GM10248 (cell line): ENCODE measurements at regions not wholly inside any gene's neighbourhood (a gene's known extent, or its start where the extent isn't known, plus 50 kb on each side); places are given as distances from the start of the nearest gene placed in this dataset.

ENCODE experiments used
- CTCF ChIA-PET: fragments of 300-600 bp; sonication (Branson Sonifier 250); formaldehyde crosslinking; extraction: SDS; loops from one replicate; lab custom pipeline; 2021; ENCODE audit warnings: antibody characterized with exemption; lab: Yijun Ruan, JAX
- POLR2A ChIA-PET: fragments of 350-650 bp; sonication (Branson Sonifier 250); formaldehyde crosslinking; extraction: SDS; loops from one replicate; lab custom pipeline; 2020; ENCODE audit warnings: antibody characterized with exemption; lab: Yijun Ruan, JAX
- DNase-seq: peaks from one replicate; pipeline ENCODE4 v3.0.0; 2012; ENCODE audit errors: extremely low spot score
- CTCF ChIP-seq: IDR thresholded peaks from 2 replicates; pipeline ENCODE4 v1.5.1; 2012; ENCODE audit warnings: mild to moderate bottlenecking, low read depth; ENCODE audit errors: extremely low read depth, missing control alignments, control extremely low read depth

GRCh38 chr16:17845031-17845430 is 374.3 kb upstream of the XYLT1 start:
- ChIA-PET POLR2A (no interaction called here), CTCF (no interaction called here)
- TF ChIP-seq CTCF: no peak
- no peak for DNase-seq

DNA sequence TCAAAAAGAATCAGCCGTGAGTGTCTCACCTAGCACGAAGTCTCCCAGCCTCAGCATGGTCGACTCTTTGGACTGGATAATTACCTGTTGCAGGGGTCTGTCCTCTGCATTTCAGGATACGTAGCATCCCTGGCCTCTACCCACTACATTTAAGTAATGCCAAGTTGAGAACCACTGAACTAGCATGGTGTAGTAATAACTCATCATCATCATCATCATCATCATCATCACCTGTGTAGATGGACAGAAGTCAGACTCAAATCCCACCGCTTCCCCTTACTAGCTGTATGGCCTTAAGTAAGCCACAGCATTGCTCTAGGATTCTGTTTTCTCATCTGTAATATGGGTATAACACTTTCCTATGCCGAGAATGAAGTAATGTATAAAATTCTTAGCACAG is 373.1 kb upstream of the XYLT1 start:
- CTCF ChIA-PET: no interaction called here
- no peak for TF ChIP-seq CTCF
- POLR2A ChIA-PET: no interaction called here
- DNase-seq: no peak

GRCh38 chr16:17839907-17840306 is 369.1 kb upstream of the XYLT1 start:
- ChIA-PET POLR2A (no interaction called here), CTCF (no interaction called here)
- no peak for DNase-seq
- TF ChIP-seq CTCF: no peak

- DNase-seq: no peak
- no peak for TF ChIP-seq CTCF
- ChIA-PET POLR2A (no interaction called here), CTCF (no interaction called here)
Measured at GRCh38 chr16:17839272-17839671, 368.5 kb upstream of the XYLT1 start.

GRCh38 chr16:17836868-17837602 is 366.3 kb upstream of the XYLT1 start:
- POLR2A ChIA-PET: no interaction called here
- no peak for DNase-seq
- TF ChIP-seq CTCF: no peak
- CTCF ChIA-PET: interaction anchor here (1.1 kb wide), 1 partner anchor 35 kb away, joined by 3 read pairs; no protein-coding TSS in a partner anchor

- CTCF ChIA-PET: no interaction called here
Measured at GRCh38 chr16:17835118-17835876, 364.5 kb upstream of the XYLT1 start.

More at GRCh38 chr16:17835118-17835876, 364.5 kb upstream of the XYLT1 start:
- POLR2A ChIA-PET: no interaction called here
- no peak for DNase-seq
- no peak for TF ChIP-seq CTCF
